Panc1 (cell line): ENCODE measurements at regions not wholly inside any gene's neighbourhood (a gene's known extent, or its start where the extent isn't known, plus 50 kb on each side); places are given as distances from the start of the nearest gene placed in this dataset.
A peak's percentile ranks its signal among the peaks of the same experiment; 100 is the strongest.

Experiments used
- ATAC-seq: fragments of 200-7000 bp; cut with Tn5 transposase; 2 replicates; pipeline ENCODE4 v1.9.1; 2020; ENCODE audit warnings: mild to moderate bottlenecking, moderate library complexity
- BruUV-seq: library from RNA; stranded (reverse); fragments of 400-500 nt; replicated peaks from 2 replicates; lab custom pipeline; 2021; lab: Mats Ljungman, UMichigan
- CTCF ChIA-PET: fragments of 300-600 bp; sonication (Branson Sonifier 250); formaldehyde crosslinking; loops from one replicate; lab custom pipeline; 2022; ENCODE audit warnings: antibody characterized with exemption; lab: Charles Lee
- POLR2A ChIA-PET: fragments of 300-600 bp; sonication (Branson Sonifier 250); formaldehyde crosslinking; loops from one replicate; lab custom pipeline; 2022; ENCODE audit warnings: antibody characterized with exemption; lab: Charles Lee
- DNase-seq: peaks from one replicate; pipeline ENCODE4 v3.0.0-alpha.2; 2010; ENCODE audit warnings: low read depth, low spot score
- H3K27ac ChIP-seq: 2 replicates; pipeline ENCODE4 v1.5.1; 2011; ENCODE audit warnings: mild to moderate bottlenecking, low read length, inconsistent platforms
- H3K27me3 ChIP-seq: fragments of 200-500 bp; sonication (Bioruptor generic); 2 replicates; pipeline ENCODE4 v1.6.0; 2014; ENCODE audit warnings: low read length, inconsistent platforms; ENCODE audit not compliant: control insufficient read depth, insufficient read depth
- H3K36me3 ChIP-seq: fragments of 200-500 bp; sonication (Bioruptor generic); 2 replicates; pipeline ENCODE4 v1.5.1; 2014; ENCODE audit warnings: inconsistent platforms, mild to moderate bottlenecking, low read length, moderate library complexity; ENCODE audit not compliant: control insufficient read depth, insufficient read depth
- H3K4me1 ChIP-seq: 2 replicates; pipeline ENCODE4 v1.5.1; 2011; ENCODE audit warnings: inconsistent platforms, mild to moderate bottlenecking, low read length, moderate library complexity; ENCODE audit not compliant: control insufficient read depth, insufficient read depth
- H3K4me3 ChIP-seq, 2 experiments: 2 replicates each; pipeline ENCODE4 v1.5.1; 2011 to 2012; ENCODE audit warnings: low read depth in 2 of 2, low read length in 2 of 2, mild to moderate bottlenecking in 2 of 2, inconsistent platforms in 1 of 2, moderate library complexity in 1 of 2
- H3K9me3 ChIP-seq: fragments of 200-500 bp; sonication (Bioruptor generic); 2 replicates; pipeline ENCODE4 v1.5.1; 2014; ENCODE audit warnings: low read depth, mild to moderate bottlenecking, inconsistent platforms, low read length, moderate library complexity; ENCODE audit not compliant: control insufficient read depth, insufficient read depth
- CTCF ChIP-seq: fragments of 450-650 bp; IDR thresholded peaks from 2 replicates; pipeline ENCODE4 v1.5.1; 2017; ENCODE audit warnings: mild to moderate bottlenecking
- POLR2AphosphoS5 ChIP-seq: IDR thresholded peaks from 2 replicates; pipeline ENCODE4 v1.6.1; 2012; ENCODE audit warnings: mild to moderate bottlenecking, low read depth, low read length, moderate library complexity
- SIN3A ChIP-seq: IDR thresholded peaks from 2 replicates; pipeline ENCODE4 v1.6.1; 2012; ENCODE audit warnings: low read depth, mild to moderate bottlenecking, low read length, moderate library complexity, borderline replicate concordance; ENCODE audit not compliant: insufficient read depth
- TCF7L2 ChIP-seq: IDR thresholded peaks from 2 replicates; pipeline ENCODE4 v1.6.1; 2011; ENCODE audit warnings: mild to moderate bottlenecking, low read depth, low read length, inconsistent platforms
- in situ Hi-C: cut with HindIII; loops from 2 replicates; pipeline ENCODE4 v1.10.0; 2016; ENCODE audit warnings: low sequenced_read_pairs, low pct_unique_long_range_greater_than_20kb
- intact Hi-C: fragments of 100-400 bp; cut with micrococcal nuclease; formaldehyde crosslinking; loops from one replicate; pipeline ENCODE4 v1.10.0; 2022; ENCODE audit not compliant: unreplicated experiment
- TF ChIP-seq, protein P1 (sequence below), 2 experiments: IDR thresholded peaks; 2 replicates each; pipeline ENCODE4 v1.6.1; 2011 to 2012; ENCODE audit warnings: low read depth in 2 of 2, control low read depth in 1 of 2, low read length in 1 of 2, mild to moderate bottlenecking in 1 of 2, moderate library complexity in 1 of 2; ENCODE audit not compliant: insufficient read depth in 1 of 2

DNA sequence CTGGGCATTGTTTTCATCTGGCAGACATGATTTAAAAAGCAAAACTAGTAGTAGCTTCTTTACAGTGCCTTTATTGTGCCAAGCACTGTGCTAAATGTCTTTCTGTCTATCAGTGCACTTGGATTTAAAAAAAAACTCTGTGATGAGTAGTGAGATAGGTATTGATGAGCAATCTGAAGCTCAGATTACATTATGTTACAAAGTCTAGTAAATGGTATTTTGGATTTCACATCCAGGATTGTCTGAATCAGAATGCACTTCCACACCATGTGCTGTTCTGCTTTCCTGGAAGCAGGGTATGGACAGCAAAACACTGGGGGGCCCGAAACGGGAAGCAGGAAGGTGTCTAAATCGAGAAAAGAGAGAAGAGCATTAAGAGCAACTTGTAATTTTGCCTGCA is 103.4 kb upstream of the CCN2 start:
- intact Hi-C loops (no loop called here), in situ Hi-C loops (no loop called here)
- DNase-seq (peak; percentile 8), ATAC-seq (no peak)
- H3K4me1 ChIP-seq: no peaks in the 10 kb centered on the region
- no peaks in the 10 kb centered on the region for H3K27me3 ChIP-seq
- no peak overlapping the region for H3K27ac ChIP-seq
- BruUV-seq: no TSS peak
- no peak for TF ChIP-seq TCF7L2
- TF ChIP-seq, protein P1, sequence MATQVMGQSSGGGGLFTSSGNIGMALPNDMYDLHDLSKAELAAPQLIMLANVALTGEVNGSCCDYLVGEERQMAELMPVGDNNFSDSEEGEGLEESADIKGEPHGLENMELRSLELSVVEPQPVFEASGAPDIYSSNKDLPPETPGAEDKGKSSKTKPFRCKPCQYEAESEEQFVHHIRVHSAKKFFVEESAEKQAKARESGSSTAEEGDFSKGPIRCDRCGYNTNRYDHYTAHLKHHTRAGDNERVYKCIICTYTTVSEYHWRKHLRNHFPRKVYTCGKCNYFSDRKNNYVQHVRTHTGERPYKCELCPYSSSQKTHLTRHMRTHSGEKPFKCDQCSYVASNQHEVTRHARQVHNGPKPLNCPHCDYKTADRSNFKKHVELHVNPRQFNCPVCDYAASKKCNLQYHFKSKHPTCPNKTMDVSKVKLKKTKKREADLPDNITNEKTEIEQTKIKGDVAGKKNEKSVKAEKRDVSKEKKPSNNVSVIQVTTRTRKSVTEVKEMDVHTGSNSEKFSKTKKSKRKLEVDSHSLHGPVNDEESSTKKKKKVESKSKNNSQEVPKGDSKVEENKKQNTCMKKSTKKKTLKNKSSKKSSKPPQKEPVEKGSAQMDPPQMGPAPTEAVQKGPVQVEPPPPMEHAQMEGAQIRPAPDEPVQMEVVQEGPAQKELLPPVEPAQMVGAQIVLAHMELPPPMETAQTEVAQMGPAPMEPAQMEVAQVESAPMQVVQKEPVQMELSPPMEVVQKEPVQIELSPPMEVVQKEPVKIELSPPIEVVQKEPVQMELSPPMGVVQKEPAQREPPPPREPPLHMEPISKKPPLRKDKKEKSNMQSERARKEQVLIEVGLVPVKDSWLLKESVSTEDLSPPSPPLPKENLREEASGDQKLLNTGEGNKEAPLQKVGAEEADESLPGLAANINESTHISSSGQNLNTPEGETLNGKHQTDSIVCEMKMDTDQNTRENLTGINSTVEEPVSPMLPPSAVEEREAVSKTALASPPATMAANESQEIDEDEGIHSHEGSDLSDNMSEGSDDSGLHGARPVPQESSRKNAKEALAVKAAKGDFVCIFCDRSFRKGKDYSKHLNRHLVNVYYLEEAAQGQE (IDR thresholded peaks at IDR 0.05; ENCODE audit: insufficient read depth in 1 of 2, low read depth in 2 of 2, low read length in 1 of 2): no peak
- TF ChIP-seq POLR2AphosphoS5: no peak
- no peak for TF ChIP-seq SIN3A
- TF ChIP-seq CTCF: no peak
- H3K9me3 ChIP-seq: no peaks in the 10 kb centered on the region
- H3K36me3 ChIP-seq: no peaks in the 10 kb centered on the region
- no peak overlapping the region for H3K4me3 ChIP-seq
- POLR2A ChIA-PET: no interaction called here
- CTCF ChIA-PET: no interaction called here

- TF ChIP-seq TCF7L2: no peak
- TF ChIP-seq, protein P1 (IDR thresholded peaks at IDR 0.05; ENCODE audit: insufficient read depth in 1 of 2, low read depth in 2 of 2, low read length in 1 of 2): no peak
- no peak for TF ChIP-seq SIN3A
- no peak for TF ChIP-seq CTCF
- TF ChIP-seq POLR2AphosphoS5: no peak
- in situ Hi-C loops (no loop called here), intact Hi-C loops (no loop called here)
- ChIA-PET POLR2A (no interaction called here), CTCF (no interaction called here)
- BruUV-seq: no TSS peak
- Histone ChIP-seq H3K27me3 (no peaks in the 10 kb centered on the region), H3K27ac (no peak overlapping the region), H3K4me1 (no peaks in the 10 kb centered on the region), H3K4me3 (no peak overlapping the region), H3K9me3 (no peaks in the 10 kb centered on the region), H3K36me3 (no peaks in the 10 kb centered on the region)
- ATAC-seq (no peak), DNase-seq (no peak)
These were observed 102.3 kb upstream of the CCN2 start for GRCh38 chr6:132053511-132053910.
